ENCODE measurements at regions not wholly inside any gene's neighbourhood (a gene's known extent, or its start where the extent isn't known, plus 50 kb on each side); places are given as distances from the start of the nearest gene placed in this dataset.

- no peak for TF ChIP-seq CTCF (IDR thresholded peaks at IDR 0.05; ENCODE audit: control insufficient read depth, insufficient read depth, low read depth, low read length, missing control alignments)
- DNase-seq (ENCODE audit: low read depth) = no peak
- no peak overlapping the region for H3K4me3 ChIP-seq (ENCODE audit: control insufficient read depth, low read depth, low read length)
Measured at GRCh38 chr13:37383046-37383445, 215.5 kb downstream of the POSTN start.

GRCh38 chr13:37382146-37382545, 216.4 kb downstream of the POSTN start:
- TF ChIP-seq CTCF (IDR thresholded peaks at IDR 0.05; ENCODE audit: control insufficient read depth, insufficient read depth, low read depth, low read length, missing control alignments) = no peak
- no peak overlapping the region for H3K4me3 ChIP-seq (ENCODE audit: control insufficient read depth, low read depth, low read length)
- DNase-seq (ENCODE audit: low read depth) = no peak

GRCh38 chr13:37381502-37381901, 217.1 kb downstream of the POSTN start:
- DNase-seq (ENCODE audit: low read depth) = no peak
- TF ChIP-seq CTCF (IDR thresholded peaks at IDR 0.05; ENCODE audit: control insufficient read depth, insufficient read depth, low read depth, low read length, missing control alignments) = no peak
- no peak overlapping the region for H3K4me3 ChIP-seq (ENCODE audit: control insufficient read depth, low read depth, low read length)

- DNase-seq (ENCODE audit: low read depth) = no peak
- TF ChIP-seq CTCF (IDR thresholded peaks at IDR 0.05; ENCODE audit: control insufficient read depth, insufficient read depth, low read depth, low read length, missing control alignments) = no peak
Measured at GRCh38 chr13:37379841-37380240, 218.7 kb downstream of the POSTN start.

GRCh38 chr13:37375724-37376123, 222.8 kb downstream of the POSTN start:
- TF ChIP-seq CTCF (IDR thresholded peaks at IDR 0.05; ENCODE audit: control insufficient read depth, insufficient read depth, low read depth, low read length, missing control alignments) = no peak
- DNase-seq (ENCODE audit: low read depth) = no peak

More at GRCh38 chr13:37379841-37380240, 218.7 kb downstream of the POSTN start:
- H3K4me3 ChIP-seq (ENCODE audit: control insufficient read depth, low read depth, low read length) = no peak overlapping the region

GRCh38 chr13:37375071-37375470, 223.5 kb downstream of the POSTN start:
- DNase-seq (ENCODE audit: low read depth) = no peak
- TF ChIP-seq CTCF (IDR thresholded peaks at IDR 0.05; ENCODE audit: control insufficient read depth, insufficient read depth, low read depth, low read length, missing control alignments) = no peak
- no peak overlapping the region for H3K4me3 ChIP-seq (ENCODE audit: control insufficient read depth, low read depth, low read length)

More at GRCh38 chr13:37375724-37376123, 222.8 kb downstream of the POSTN start:
- no peak overlapping the region for H3K4me3 ChIP-seq (ENCODE audit: control insufficient read depth, low read depth, low read length)

- no peak for TF ChIP-seq CTCF (IDR thresholded peaks at IDR 0.05; ENCODE audit: control insufficient read depth, insufficient read depth, low read depth, low read length, missing control alignments)
- DNase-seq (ENCODE audit: low read depth) = no peak
Measured at GRCh38 chr13:37369616-37370015, 229.0 kb downstream of the POSTN start.

More at GRCh38 chr13:37369616-37370015, 229.0 kb downstream of the POSTN start:
- no peak overlapping the region for H3K4me3 ChIP-seq (ENCODE audit: control insufficient read depth, low read depth, low read length)

All from AG09309 (cell line).